ENCODE measurements at regions not wholly inside any gene's neighbourhood (a gene's known extent, or its start where the extent isn't known, plus 50 kb on each side); places are given as distances from the start of the nearest gene placed in this dataset.

DNA sequence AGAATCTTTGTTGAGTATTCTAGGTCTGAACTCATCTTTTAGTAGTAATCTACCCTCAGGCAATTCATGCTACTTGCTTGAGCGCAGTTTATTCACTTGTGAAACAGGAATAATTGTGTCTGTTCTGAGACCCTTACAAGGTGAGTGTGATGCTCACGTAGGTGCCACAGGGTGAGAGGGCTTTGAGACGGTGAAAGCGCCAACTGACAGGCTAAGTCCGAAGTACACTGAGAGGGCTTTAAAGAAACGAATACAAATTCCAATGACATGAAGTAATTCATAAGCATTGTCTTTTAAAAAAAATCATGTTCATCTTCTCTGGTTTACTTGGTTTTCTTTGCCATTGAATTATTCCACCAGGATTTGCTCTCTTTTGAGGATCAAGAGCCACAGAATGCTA lies 393.7 kb upstream of the RGMA start:
- Mint-ChIP-seq H3K27ac (no peak overlapping the region), H3K4me3 (no peak overlapping the region), H3K36me3 (ENCODE audit: low read depth) (no peaks in the 10 kb centered on the region), H3K27me3 (peaks cover 9% of the 10 kb centered on the region), H3K9me3 (no peaks in the 10 kb centered on the region), H3K4me1 (no peaks in the 10 kb centered on the region)
- no peak for ATAC-seq (replicated peaks)

DNA sequence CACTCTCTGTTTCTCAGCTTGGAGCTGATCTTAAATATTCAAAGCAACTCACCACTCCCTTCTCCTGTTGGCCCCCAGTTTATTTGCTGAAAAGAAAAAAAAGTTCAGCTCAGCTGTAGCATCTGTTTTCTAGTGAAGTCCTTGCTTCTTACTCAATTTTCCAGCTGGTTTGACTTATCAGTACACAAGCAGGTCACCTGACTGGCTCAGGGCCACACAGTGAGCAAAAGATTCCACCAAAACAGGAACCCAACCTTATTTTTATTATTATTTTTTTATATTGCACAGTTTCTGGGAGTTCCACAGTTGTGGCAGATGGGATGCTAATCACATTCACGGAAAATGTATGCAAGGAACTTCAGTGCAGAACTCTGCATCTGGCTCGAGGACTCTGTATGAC lies 390.7 kb upstream of the RGMA start:
- H3K4me3 Mint-ChIP-seq, result no peak overlapping the region
- no peaks in the 10 kb centered on the region for H3K36me3 Mint-ChIP-seq (ENCODE audit: low read depth)
- no peaks in the 10 kb centered on the region for H3K4me1 Mint-ChIP-seq
- no peak for ATAC-seq (replicated peaks)
- peaks cover 16% of the 10 kb centered on the region for H3K27me3 Mint-ChIP-seq
- no peak overlapping the region for H3K27ac Mint-ChIP-seq
- H3K9me3 Mint-ChIP-seq, result no peaks in the 10 kb centered on the region

DNA sequence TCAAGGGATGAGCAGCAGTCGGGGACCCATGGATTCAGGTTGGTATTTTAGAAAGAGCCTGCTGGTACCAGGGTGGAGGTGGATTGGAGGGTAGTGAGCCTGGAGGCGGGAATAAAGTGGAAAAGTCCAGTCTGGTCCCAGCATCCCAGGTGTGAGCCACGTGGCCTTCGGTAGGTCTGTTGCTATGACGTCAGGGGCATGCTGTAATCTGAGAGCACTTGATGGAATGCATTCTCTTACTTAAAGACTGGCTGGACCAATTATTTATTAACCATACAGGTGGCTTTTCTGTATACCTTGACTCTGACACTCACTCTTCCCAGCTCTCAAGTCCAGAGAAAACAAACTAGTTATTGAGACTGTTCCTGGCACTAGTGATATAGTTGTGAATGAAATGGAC lies 389.9 kb upstream of the RGMA start:
- Mint-ChIP-seq H3K27ac (no peak overlapping the region), H3K4me3 (no peak overlapping the region), H3K9me3 (no peaks in the 10 kb centered on the region), H3K36me3 (ENCODE audit: low read depth) (no peaks in the 10 kb centered on the region), H3K27me3 (peaks cover 12% of the 10 kb centered on the region), H3K4me1 (no peaks in the 10 kb centered on the region)
- no peak for ATAC-seq (replicated peaks)

GRCh38 chr15:93477721-93478120 lies 388.7 kb upstream of the RGMA start:
- Mint-ChIP-seq H3K4me3 (no peak overlapping the region), H3K27ac (no peak overlapping the region), H3K4me1 (no peaks in the 10 kb centered on the region), H3K9me3 (no peaks in the 10 kb centered on the region), H3K36me3 (ENCODE audit: low read depth) (no peaks in the 10 kb centered on the region), H3K27me3 (peaks cover 16% of the 10 kb centered on the region)
- ATAC-seq (replicated peaks), result no peak

DNA sequence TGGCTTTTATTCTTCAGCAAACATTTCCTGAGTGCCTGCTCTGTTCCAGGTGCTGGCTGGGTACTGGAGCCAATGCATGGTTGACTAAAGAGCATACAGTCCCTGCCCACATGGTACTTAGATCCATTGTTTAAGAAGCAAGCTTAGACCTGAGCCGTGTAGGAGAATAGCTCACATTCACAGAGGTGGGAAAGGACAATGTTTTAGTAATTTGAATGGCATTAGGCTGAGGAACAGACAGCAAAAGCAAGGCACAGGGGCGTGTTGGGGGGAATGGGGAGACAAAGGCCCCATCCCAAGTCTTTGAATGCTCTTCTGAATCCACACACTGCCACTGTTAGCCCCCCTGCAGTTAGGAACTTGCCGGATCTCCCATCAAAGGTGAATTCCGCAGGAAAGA lies 388.2 kb upstream of the RGMA start:
- no peaks in the 10 kb centered on the region for H3K9me3 Mint-ChIP-seq
- no peaks in the 10 kb centered on the region for H3K4me1 Mint-ChIP-seq
- H3K4me3 Mint-ChIP-seq, result no peak overlapping the region
- H3K27me3 Mint-ChIP-seq, result peaks cover 16% of the 10 kb centered on the region
- no peak for ATAC-seq (replicated peaks)
- H3K27ac Mint-ChIP-seq, result no peak overlapping the region
- no peaks in the 10 kb centered on the region for H3K36me3 Mint-ChIP-seq (ENCODE audit: low read depth)

- no peak for ATAC-seq (replicated peaks)
- Mint-ChIP-seq H3K36me3 (ENCODE audit: low read depth) (no peaks in the 10 kb centered on the region), H3K4me3 (no peak overlapping the region), H3K27ac (no peak overlapping the region), H3K27me3 (peaks cover 16% of the 10 kb centered on the region), H3K9me3 (no peaks in the 10 kb centered on the region), H3K4me1 (no peaks in the 10 kb centered on the region)
Observed at GRCh38 chr15:93476491-93477177, 387.6 kb upstream of the RGMA start.

- Mint-ChIP-seq H3K9me3 (no peaks in the 10 kb centered on the region), H3K27ac (no peak overlapping the region), H3K27me3 (peaks cover 20% of the 10 kb centered on the region), H3K36me3 (ENCODE audit: low read depth) (no peaks in the 10 kb centered on the region), H3K4me1 (no peaks in the 10 kb centered on the region), H3K4me3 (no peak overlapping the region)
- no peak for ATAC-seq (replicated peaks)
Observed at GRCh38 chr15:93474728-93475127, 385.7 kb upstream of the RGMA start.

GRCh38 chr15:93469994-93470393 lies 381.0 kb upstream of the RGMA start:
- Mint-ChIP-seq H3K27ac (no peak overlapping the region), H3K4me3 (no peak overlapping the region), H3K27me3 (peaks cover 8% of the 10 kb centered on the region), H3K36me3 (ENCODE audit: low read depth) (no peaks in the 10 kb centered on the region), H3K4me1 (no peaks in the 10 kb centered on the region), H3K9me3 (no peaks in the 10 kb centered on the region)
- ATAC-seq (replicated peaks), result no peak

- no peak for ATAC-seq (replicated peaks)
- Mint-ChIP-seq H3K4me3 (no peak overlapping the region), H3K27me3 (peaks cover 4% of the 10 kb centered on the region), H3K4me1 (no peaks in the 10 kb centered on the region), H3K36me3 (ENCODE audit: low read depth) (no peaks in the 10 kb centered on the region), H3K9me3 (no peaks in the 10 kb centered on the region), H3K27ac (no peak overlapping the region)
Observed at GRCh38 chr15:93467337-93467736, 378.3 kb upstream of the RGMA start.

DNA sequence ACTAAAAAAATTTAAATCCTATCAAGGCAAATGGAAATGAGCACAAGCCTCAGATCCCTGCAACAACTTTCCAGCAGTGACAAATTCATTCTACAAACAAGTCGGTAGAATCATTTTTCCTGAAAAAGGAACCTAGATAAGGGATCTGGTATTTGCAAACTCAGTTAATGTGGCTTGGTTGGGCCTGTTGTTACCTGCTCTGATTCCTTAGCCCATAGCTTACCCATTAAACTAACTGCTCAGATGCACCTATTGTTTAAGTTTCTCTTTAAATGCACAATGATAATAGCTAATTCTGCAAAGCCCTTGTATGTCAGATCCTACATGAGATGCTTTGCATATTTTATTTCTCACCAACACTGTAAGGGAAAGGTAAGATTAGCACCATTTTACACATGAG lies 377.4 kb upstream of the RGMA start:
- Mint-ChIP-seq H3K4me1 (no peaks in the 10 kb centered on the region), H3K27ac (no peak overlapping the region), H3K9me3 (no peaks in the 10 kb centered on the region), H3K36me3 (ENCODE audit: low read depth) (no peaks in the 10 kb centered on the region), H3K27me3 (peaks cover 6% of the 10 kb centered on the region), H3K4me3 (no peak overlapping the region)
- ATAC-seq (replicated peaks), result no peak

DNA sequence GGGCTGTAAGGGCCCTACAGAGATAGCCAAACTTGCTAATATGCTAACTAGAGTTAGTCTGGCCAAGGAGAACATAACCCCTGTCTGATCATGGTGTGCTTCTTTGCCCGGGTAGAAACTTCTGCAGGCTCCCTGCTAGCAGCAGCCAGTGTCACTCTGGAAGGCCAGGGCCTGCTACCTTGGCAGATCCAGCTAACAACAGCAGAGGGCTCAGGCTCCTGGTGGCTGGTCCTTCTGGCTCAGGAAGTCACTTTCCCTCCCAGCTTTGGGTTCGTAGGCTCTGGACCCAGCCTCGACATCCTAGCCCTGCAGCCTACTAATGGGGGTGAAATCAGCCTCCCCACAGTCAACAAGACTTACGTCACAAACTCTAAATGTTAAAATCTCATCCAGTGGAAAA lies 373.7 kb upstream of the RGMA start:
- H3K36me3 Mint-ChIP-seq (ENCODE audit: low read depth), result no peaks in the 10 kb centered on the region
- no peaks in the 10 kb centered on the region for H3K9me3 Mint-ChIP-seq

DNA sequence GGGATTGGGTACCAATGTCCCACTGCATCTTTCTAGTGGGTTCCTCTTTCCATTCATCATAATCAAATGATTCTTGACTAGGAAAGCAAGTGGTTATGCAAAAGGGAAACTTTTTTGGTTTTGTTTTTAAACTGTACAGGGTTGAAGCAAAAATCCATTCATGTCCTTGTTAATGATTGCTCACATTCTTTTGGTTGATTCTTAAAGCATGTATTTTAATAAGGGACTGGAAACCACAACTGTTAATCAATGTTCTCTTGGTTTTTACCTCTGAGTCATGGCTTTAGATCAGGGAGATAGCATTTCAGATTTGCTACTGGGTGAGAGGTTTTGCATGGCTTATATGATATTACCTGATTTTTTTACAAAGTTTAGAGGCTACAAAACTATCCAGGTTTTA lies 371.7 kb upstream of the RGMA start:
- H3K4me1 Mint-ChIP-seq, result no peaks in the 10 kb centered on the region
- H3K27ac Mint-ChIP-seq, result no peak overlapping the region
- peaks cover 8% of the 10 kb centered on the region for H3K27me3 Mint-ChIP-seq
- H3K4me3 Mint-ChIP-seq, result no peak overlapping the region
- H3K9me3 Mint-ChIP-seq, result no peaks in the 10 kb centered on the region
- no peak for ATAC-seq (replicated peaks)
- no peaks in the 10 kb centered on the region for H3K36me3 Mint-ChIP-seq (ENCODE audit: low read depth)

More for the DNA sequence above, 373.7 kb upstream of the RGMA start:
- Mint-ChIP-seq H3K4me3 (no peak overlapping the region), H3K27me3 (peaks cover 2% of the 10 kb centered on the region), H3K27ac (no peak overlapping the region), H3K4me1 (no peaks in the 10 kb centered on the region)
- no peak for ATAC-seq (replicated peaks)

DNA sequence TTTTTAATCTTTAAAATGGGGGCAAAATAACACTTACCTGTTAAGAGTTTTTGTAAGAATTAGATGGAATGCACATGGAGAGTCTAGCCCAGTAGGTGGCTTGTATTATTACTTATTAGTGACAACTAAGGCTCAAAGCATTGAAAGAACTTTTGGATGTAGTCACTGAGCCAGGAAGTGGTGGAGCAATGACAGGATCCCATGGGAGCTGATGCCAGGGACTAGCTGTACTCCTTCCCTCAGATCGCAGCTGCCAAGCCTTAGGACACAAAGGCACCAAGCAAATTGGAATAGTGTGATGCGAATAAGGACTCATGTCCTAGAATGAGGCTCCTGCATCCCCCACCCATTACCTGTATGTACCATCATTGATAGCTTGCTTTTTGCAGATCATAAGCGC lies 370.4 kb upstream of the RGMA start:
- Mint-ChIP-seq H3K27ac (no peak overlapping the region), H3K9me3 (no peaks in the 10 kb centered on the region), H3K27me3 (peaks cover 11% of the 10 kb centered on the region), H3K4me3 (no peak overlapping the region), H3K4me1 (no peaks in the 10 kb centered on the region), H3K36me3 (ENCODE audit: low read depth) (no peaks in the 10 kb centered on the region)
- no peak for ATAC-seq (replicated peaks)

- H3K27ac Mint-ChIP-seq, result no peak overlapping the region
- no peaks in the 10 kb centered on the region for H3K9me3 Mint-ChIP-seq
- no peak for ATAC-seq (replicated peaks)
- no peaks in the 10 kb centered on the region for H3K36me3 Mint-ChIP-seq (ENCODE audit: low read depth)
- no peaks in the 10 kb centered on the region for H3K4me1 Mint-ChIP-seq
- no peak overlapping the region for H3K4me3 Mint-ChIP-seq
- peaks cover 14% of the 10 kb centered on the region for H3K27me3 Mint-ChIP-seq
Observed at GRCh38 chr15:93458597-93458996, 369.6 kb upstream of the RGMA start.

DNA sequence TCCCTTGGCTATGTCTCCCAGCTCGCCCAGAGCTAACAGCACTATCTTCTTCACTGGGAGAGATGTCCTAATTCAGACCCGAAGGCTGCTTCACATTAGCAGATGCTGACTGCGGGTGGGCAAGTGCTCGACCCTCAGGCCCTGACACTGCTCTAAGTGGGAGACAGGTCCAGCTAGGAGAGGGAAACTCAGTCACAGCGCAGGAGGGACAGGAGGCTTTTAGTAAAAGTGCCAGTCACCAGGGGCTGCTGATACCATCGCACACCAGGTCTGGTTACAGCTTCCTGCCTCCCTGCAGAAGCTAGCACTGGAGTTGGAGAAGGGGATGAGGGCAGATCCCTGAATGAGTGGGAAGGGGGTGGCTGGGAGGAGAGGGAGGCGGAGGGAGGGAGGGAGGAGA lies 365.8 kb upstream of the RGMA start:
- Mint-ChIP-seq H3K4me1 (no peaks in the 10 kb centered on the region), H3K27ac (no peak overlapping the region), H3K36me3 (ENCODE audit: low read depth) (no peaks in the 10 kb centered on the region), H3K9me3 (no peaks in the 10 kb centered on the region), H3K4me3 (no peak overlapping the region), H3K27me3 (peaks cover 12% of the 10 kb centered on the region)
- no peak for ATAC-seq (replicated peaks)
